GM19328 (cell line): ENCODE measurements at regions not wholly inside any gene's neighbourhood (a gene's known extent, or its start where the extent isn't known, plus 50 kb on each side); places are given as distances from the start of the nearest gene placed in this dataset.

Experiments used
- ATAC-seq: cut with Tn5 transposase; IDR thresholded peaks from one replicate; pipeline ENCODE4 v1.9.1; 2021; ENCODE audit warnings: mild to moderate bottlenecking, moderate library complexity; ENCODE audit not compliant: unreplicated experiment

- ATAC-seq = no peak
Observed at GRCh38 chr7:47007471-47007870, 574.4 kb downstream of the TNS3 start.

DNA sequence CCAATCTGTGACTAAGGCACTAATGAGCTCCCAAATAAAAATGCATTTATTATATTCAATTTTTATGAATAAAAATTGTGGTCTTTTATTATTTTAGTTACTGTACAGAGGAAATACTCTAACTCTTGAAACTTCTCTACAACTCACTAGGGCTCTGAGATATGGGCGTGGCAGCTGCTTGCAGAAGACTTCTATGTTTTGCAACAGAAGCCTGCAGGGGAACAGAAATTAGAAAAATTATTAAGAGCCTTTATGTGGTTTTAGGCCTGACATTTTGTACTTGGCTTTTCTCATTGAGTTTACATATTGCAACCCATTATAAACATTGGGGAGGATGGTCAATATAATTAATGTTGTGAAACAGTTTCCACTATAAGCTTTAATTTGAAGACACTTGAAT, 581.4 kb downstream of the TNS3 start:
- ATAC-seq = no peak

DNA sequence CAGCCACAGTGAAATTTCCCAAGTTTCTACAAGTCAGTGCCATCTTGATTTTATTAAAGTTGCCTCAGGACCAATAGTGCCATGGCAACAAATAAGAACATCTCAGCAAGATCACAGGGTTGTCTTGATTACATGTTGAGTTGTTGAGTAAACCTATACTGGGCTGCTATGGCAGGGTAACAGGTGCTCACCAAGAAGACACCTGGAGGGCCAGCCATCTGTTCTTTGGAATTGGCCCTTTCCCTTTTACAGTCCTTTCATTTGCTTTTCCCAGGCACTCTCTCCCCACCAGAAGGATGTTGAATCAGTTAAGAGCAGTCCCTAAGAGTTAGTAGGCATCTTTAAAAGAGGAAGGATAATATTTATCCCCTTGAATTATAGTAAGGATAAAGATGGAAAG, 582.0 kb downstream of the TNS3 start:
- ATAC-seq = no peak

- ATAC-seq = no peak
Observed at GRCh38 chr7:46996972-46997371, 584.9 kb downstream of the TNS3 start.

GRCh38 chr7:46993396-46993795, 588.5 kb downstream of the TNS3 start:
- no peak for ATAC-seq

DNA sequence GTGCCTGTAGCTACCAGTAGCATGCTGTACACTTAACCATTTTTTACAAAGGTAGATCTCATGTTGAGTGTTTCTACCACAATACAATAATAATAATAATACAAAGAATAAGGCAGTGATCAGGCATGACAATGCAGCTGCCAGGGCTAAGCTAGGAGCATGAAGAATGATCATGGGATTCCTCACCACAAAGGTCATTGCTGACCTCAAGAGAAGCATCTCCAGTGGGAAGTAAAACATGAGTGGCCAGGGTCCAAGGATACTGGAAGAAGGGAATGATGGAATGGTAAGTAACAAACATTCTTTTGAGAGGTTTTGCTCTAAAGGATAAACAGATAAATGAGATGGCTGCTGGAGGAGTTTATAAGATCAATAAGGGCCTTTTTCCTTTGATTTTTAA, 591.1 kb downstream of the TNS3 start:
- no peak for ATAC-seq

DNA sequence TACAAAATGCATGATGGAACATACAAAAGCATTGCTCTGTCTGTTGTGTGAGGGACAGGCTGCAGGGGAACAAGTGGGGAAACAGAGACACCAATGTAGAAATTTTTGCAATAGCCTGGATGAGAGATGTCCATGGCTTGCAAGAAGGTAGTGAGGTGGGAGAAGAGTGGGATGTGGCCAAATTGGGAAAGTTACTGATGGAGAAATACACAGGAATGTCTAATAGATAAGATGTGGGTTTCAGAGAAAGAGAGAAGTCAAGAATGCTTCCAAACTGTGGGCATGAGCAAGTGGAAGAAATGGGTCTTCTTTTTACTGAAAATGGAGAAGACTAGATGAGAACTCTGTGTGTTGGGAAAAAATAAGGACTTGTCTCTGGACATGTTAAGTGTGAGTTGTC, 592.7 kb downstream of the TNS3 start:
- no peak for ATAC-seq

DNA sequence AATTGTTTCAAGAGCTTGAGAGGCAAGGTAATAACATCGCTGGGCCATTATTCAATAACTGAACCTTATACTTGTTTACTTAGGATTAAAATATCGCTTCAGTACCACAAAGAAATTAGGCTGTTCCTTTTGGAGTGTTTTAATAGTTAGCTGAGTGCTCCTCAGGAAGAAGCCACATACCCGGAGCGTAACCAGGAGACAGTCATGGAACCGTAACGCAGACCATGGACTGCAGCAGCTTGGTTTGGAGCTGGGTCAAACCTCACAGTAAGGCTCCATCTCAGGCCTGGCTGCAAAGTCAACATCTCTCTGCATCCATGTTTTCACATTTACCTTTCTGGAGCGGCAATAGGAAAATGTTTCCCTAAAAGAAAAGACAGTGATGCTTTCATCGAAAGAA, 599.0 kb downstream of the TNS3 start:
- ATAC-seq = no peak

GRCh38 chr7:46979439-46979838, 602.5 kb downstream of the TNS3 start:
- no peak for ATAC-seq

GRCh38 chr7:46975493-46975892, 606.4 kb downstream of the TNS3 start:
- no peak for ATAC-seq

DNA sequence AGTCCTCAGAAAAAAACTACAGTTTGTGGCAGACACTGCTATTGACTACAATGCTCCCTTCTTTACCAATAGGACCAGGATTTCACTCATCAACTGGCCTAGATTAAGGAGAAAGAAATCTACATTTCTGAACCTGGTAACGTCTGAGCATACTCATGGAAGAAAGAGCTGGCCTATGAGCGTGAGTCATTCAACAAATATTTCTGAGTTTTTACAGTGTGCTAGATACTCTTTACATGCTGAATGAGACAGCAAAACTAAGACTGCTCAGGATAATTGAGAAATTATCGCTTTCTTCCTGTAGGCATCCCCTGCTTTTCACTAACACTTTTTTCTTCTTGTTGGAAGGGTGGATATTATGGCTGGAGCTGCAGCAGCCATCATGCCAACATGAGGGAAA, 609.7 kb downstream of the TNS3 start:
- ATAC-seq = no peak

DNA sequence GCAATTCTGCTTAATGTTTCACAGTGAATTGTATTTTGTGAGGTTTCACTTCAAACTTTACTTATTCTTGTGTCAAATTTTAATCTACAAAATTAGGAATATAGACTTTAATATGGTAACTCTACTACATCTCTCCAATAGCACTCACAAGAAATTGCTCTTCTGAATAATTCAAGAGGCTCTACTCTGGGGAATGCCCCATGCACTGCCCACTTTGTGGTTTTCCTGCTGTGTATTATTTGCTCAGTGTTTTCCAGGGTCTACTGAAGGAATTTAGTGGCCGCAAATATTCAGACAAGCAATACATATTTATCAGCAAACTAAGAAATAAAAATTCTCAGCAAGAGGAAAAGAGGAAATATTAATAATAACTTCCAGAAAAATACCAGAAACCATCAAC, 611.4 kb downstream of the TNS3 start:
- no peak for ATAC-seq

DNA sequence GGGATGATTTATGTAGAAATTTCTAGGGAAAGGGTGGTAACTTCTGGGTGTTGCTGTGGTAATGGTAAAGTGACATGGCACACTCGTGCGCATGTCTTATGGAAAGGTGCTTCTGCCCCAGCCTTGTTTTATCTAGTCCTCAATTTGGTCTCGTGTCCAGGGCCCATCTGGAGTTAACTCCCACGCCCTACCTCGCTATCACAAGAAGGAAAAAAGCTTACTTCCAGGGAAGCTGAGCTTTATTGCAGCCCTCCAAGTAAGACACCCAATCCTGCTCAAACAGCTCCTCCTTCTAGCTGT, 611.8 kb downstream of the TNS3 start:
- ATAC-seq = no peak

GRCh38 chr7:46969303-46970130, 612.4 kb downstream of the TNS3 start:
- no peak for ATAC-seq

- ATAC-seq = no peak
Observed at GRCh38 chr7:46968003-46968402, 613.9 kb downstream of the TNS3 start.

- ATAC-seq = no peak
Observed at GRCh38 chr7:46963719-46964118, 618.2 kb downstream of the TNS3 start.

GRCh38 chr7:46960970-46961369, 620.9 kb downstream of the TNS3 start:
- no peak for ATAC-seq

DNA sequence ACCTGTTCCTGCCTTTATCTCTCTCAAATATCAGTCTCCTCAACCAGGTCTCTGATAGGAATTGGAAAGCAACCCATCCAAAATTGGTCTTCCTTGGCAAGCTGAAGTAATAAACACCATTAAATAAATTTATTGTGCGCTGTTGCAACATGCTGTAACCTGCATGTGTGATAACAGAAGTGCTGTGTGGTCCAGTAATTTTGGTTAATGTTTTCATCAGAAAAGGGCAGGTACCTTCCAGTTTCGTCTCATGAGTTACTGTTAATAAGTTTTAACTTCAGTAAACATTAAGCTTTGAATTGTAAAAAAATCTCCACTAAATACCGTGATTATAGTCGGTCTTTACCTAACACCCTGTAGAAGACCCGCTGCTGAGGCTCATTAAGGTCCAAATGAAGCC, 624.7 kb downstream of the TNS3 start:
- ATAC-seq = no peak

DNA sequence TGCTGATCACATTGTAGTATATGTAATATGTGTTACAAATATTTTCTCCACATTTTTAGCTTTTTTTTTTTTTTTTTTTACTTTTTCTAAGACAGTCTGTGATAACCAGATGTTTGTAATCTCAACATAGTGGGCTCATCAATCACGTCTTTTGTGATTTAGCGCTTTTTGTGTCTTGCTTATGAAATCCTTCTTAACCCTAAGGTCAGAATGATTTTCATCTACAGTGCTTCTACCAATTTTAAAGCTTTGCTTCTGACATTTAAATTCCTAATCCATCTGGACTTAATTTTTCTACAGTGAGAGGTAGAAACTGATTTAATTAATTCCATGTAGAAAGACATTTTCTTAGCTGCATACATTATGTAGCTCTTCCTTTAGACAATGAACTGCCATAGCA, 626.4 kb downstream of the TNS3 start:
- ATAC-seq = no peak

- no peak for ATAC-seq
Observed at GRCh38 chr7:46954181-46954580, 627.7 kb downstream of the TNS3 start.

GRCh38 chr7:46953008-46953407, 628.9 kb downstream of the TNS3 start:
- no peak for ATAC-seq

GRCh38 chr7:46949270-46949931, 632.5 kb downstream of the TNS3 start:
- no peak for ATAC-seq

- ATAC-seq = no peak
Observed at GRCh38 chr7:46948716-46949115, 633.2 kb downstream of the TNS3 start.
